NCI-H2227 (cell line): ENCODE measurements at regions not wholly inside any gene's neighbourhood (a gene's known extent, or its start where the extent isn't known, plus 50 kb on each side); places are given as distances from the start of the nearest gene placed in this dataset.

Experiments used
- DNase-seq: peaks from one replicate; lab custom pipeline; 2025; ENCODE audit not compliant: unreplicated experiment; lab: John Stamatoyannopoulos, UW

GRCh38 chr7:142377567-142377966 lies 119.7 kb upstream of the PRSS58 start:
- DNase-seq: no peak

- no peak for DNase-seq
These were observed 118.6 kb upstream of the PRSS58 start for GRCh38 chr7:142376356-142376997.

GRCh38 chr7:142375710-142376313 lies 118.0 kb upstream of the PRSS58 start:
- DNase-seq: no peak

- no peak for DNase-seq
These were observed 114.9 kb upstream of the PRSS58 start for GRCh38 chr7:142372727-142373126.

- no peak for DNase-seq
These were observed 113.9 kb upstream of the PRSS58 start for GRCh38 chr7:142371586-142372377.

- no peak for DNase-seq
These were observed 107.6 kb upstream of the PRSS58 start for GRCh38 chr7:142365410-142365842.

GRCh38 chr7:142364551-142364950 lies 106.7 kb upstream of the PRSS58 start:
- no peak for DNase-seq

- DNase-seq: no peak
These were observed 104.5 kb upstream of the PRSS58 start for GRCh38 chr7:142362349-142362748.

GRCh38 chr7:142359694-142360279 lies 101.9 kb upstream of the PRSS58 start:
- DNase-seq: no peak

- DNase-seq: no peak
These were observed 100.2 kb upstream of the PRSS58 start for GRCh38 chr7:142357953-142358520.

- no peak for DNase-seq
These were observed 98.3 kb upstream of the PRSS58 start for GRCh38 chr7:142356166-142356565.

GRCh38 chr7:142355328-142355727 lies 97.5 kb upstream of the PRSS58 start:
- DNase-seq: no peak

- no peak for DNase-seq
These were observed 95.5 kb upstream of the PRSS58 start for GRCh38 chr7:142353147-142354060.

- no peak for DNase-seq
These were observed 94.7 kb upstream of the PRSS58 start for GRCh38 chr7:142352543-142352942.

GRCh38 chr7:142351145-142351544 lies 93.3 kb upstream of the PRSS58 start:
- no peak for DNase-seq

- no peak for DNase-seq
These were observed 92.0 kb upstream of the PRSS58 start for GRCh38 chr7:142349670-142350405.

- DNase-seq: no peak
These were observed 91.1 kb upstream of the PRSS58 start for GRCh38 chr7:142348921-142349405.

- no peak for DNase-seq
These were observed 90.2 kb upstream of the PRSS58 start for GRCh38 chr7:142348100-142348499.

GRCh38 chr7:142347091-142347490 lies 89.2 kb upstream of the PRSS58 start:
- DNase-seq: no peak

- no peak for DNase-seq
These were observed 88.0 kb upstream of the PRSS58 start for GRCh38 chr7:142345811-142346210.
